GM19397 (cell line): ENCODE measurements at regions not wholly inside any gene's neighbourhood (a gene's known extent, or its start where the extent isn't known, plus 50 kb on each side); places are given as distances from the start of the nearest gene placed in this dataset.
"Not testable (repeated sequence)": the region's sequence is repeated elsewhere in the genome, so short reads cannot be mapped to it uniquely, and the experiment has no call there.

ENCODE experiments used
- ATAC-seq: cut with Tn5 transposase; IDR thresholded peaks from one replicate; pipeline ENCODE4 v1.9.1; 2021; ENCODE audit warnings: mild to moderate bottlenecking, moderate library complexity; ENCODE audit not compliant: unreplicated experiment

DNA sequence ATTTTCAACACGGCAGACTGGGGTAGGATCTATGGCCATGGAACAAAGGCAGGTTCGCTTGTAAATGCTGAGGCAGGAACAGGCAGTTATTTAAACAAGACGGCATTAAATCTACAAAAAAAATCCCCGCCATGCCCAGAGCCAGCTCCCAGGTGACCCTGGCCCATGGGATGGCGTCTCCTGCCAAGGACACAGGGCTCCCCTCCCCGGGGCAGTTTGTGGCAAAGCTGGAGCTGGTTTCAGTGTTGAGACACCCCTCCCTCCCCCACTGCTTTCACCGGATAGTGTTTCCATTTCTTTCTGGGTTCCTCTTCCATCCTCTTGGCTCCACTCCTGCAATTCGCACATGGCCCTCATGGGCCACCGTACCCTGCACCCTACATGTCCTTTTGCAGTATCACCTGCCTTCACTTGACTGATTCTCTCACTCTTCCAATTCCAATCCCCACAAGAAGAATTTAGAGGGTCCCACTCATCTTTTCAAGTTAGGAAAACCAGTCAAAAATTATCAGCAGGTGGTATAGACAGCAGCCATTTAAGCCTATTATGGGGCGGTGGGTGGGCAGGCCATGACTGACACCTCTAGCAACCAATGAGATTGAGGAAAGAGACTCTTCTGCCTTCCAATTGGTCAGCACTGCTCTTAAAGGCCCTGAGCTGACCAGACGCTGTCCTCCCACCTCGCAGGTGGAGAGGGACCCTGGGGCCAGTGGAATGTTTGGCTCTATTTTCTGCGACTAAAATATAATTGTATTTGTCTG, 52.0 kb downstream of the OLIG1 start:
- ATAC-seq = no peak

DNA sequence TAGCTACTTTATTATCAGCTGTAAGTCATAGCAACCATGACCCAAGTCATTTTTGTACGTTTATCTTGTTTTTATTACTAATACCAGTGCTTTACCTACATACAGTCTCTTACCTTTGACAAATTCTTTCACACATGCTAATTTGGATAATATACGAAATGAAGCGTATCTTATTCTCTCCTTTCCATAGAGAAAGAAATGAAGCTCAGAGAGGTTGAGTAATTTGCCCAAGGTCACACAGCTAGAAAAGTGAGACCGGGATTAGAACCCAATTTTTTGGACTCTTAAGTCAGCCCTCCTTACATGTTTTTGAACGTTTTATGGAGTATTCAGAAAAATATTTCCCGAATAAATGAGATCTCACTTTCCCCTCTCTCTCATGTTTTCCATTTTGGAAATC, 52.6 kb downstream of the OLIG1 start:
- ATAC-seq = no peak

DNA sequence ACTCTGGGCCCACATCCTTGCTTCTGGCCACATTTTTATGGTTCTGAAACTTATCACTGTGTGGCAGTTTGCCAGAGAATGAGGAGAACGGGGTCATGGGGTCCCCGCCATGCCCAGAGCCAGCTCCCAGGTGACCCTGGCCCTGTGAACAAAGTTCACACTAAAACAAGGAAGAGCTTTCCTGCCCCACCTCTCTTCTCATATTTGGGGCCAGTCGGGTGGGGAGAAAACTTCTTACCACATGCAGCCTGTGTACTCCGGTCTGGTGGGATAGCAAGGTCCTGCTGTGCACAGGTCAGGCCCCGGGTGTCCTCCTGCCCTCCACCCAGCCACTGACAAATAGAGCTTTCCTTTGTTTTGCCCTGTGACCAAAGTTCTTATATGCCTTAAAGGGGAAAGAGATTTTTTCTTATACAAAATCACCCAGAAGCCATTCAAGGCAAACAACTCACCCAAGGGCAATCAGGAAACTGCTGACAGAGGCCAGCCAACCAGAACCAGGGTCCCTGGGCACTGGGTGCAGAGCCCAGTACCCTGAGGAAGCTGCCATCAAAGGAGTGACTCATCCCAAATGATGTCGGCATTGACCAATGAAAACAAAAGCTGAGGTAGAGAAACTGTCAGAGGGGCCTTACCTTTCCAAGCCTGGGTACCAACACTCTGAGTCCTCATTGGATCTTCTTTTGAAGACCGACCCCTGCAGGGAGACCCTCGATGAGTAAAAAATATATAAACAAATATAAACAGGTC, 53.6 kb downstream of the OLIG1 start:
- ATAC-seq = no peak

DNA sequence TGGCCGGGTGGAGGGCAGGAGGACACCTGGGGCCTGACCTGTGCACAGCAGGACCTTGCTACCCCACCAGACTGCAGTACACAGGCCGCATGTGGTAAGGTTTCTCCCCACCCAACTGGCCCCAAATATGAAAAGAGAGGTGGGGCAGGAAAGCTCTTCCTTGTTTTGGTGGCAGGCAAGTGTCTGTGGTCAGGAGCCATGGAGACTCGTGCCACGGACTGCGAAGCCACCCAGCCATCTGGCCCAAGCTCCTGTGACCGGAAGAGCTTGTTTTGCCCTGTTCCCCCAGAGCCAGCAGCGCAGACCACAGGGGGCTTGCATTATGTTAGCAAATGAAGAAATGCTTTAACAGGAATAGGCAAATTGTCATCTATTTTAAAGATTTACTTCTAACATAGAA, 54.9 kb downstream of the OLIG1 start:
- ATAC-seq = no peak

DNA sequence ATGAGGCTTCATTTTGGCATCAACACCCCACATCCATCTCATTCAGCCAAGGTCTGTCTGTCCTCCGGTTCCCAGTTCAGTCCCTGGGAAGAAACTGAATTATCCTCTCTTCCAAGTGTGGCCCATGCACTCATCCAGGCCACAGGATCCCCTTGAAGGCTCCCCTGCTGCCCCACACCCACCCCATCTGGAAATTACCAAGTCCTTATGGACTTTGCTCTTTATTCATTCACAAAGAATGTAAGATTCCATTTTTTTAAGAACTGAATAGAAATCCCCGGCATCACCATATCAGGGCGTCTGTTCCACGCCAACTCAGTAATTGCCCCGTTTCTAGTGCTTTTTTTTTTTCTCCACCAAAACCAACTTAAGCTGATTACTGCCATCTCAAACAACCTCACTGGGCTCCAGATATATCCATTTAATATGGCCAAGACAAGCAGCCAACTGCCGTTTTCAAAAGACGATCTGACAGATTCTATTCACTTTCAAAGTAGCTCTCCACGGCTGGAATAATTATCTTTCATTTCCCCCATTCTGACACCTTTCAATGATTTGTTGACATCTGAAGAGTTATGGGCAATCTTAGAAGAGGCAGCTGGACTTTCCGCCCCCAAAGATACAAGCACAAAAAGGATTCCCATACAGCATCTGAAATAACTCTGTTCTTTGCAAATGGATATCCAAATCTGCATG, 55.9 kb downstream of the OLIG1 start:
- no peak for ATAC-seq

DNA sequence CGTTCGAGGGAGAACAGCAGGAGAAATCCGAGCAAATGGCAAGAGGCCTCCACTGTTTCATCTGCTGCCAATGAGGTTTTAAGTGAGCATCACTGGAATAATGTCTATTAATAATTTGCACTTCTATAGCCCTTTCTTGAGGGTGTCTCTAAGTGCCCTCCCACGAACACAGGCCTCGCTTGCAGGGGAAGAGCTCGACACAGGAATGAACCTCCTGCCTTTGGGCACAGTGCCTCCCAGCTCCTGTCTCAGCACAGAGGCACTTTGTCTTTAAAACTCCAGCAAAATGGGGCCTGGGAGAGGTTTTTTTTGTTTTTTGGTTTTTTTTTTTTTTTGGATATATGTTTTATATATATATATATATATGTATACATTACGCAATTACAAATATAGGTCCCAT, 56.6 kb downstream of the OLIG1 start:
- no peak for ATAC-seq

DNA sequence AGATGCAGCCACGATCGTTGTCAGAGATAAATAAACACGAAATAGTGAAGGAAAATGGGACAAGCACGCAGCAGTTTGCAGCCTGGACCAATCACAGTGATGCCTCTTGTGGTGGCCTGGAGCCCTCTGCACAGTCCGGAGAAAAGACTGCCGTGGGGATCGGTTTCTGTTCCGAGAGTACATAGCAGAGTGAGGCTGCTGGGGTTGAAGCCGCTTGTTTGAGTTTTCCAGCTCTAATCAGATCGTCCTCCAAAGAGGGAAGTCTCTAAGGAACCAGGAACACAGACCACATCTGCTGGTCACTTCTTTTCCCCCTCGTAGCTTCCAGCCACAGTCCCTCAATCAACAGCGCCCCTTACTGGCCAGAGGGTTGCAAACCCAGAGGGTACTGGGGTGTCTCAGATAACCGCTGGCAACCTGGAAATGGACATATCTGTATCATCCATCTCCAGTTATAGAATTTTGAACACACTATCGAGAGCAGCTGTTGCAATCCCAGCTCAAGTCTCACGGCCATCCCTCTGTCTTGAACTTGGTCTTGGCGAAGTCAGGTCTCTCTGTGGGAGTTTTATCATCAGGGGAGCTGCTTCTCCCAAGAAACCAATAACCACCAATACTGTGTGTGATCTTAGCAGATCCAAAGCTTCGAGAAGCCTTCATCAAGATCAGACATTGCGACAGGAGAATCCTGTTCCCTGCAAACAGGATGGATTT, 57.4 kb downstream of the OLIG1 start:
- peak; percentile 64 for ATAC-seq

DNA sequence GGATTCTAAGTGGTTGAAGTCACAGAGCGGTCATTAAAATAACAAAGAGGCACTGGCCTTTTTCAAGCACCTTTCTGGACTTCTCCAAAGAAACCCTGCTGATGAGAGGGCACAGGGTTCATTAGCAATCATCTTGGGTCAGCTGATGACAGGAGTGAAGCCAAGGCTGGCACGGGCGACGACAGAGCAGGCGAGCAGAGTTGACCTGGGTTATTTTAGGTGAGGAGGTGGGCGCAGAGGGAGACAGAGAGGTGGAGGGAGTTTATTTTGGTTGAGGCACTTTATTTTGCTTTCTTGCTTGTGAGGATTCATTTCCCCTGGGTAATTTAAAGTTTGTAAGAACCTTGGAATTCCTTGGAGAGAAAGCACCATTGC, 57.9 kb downstream of the OLIG1 start:
- ATAC-seq = no peak

DNA sequence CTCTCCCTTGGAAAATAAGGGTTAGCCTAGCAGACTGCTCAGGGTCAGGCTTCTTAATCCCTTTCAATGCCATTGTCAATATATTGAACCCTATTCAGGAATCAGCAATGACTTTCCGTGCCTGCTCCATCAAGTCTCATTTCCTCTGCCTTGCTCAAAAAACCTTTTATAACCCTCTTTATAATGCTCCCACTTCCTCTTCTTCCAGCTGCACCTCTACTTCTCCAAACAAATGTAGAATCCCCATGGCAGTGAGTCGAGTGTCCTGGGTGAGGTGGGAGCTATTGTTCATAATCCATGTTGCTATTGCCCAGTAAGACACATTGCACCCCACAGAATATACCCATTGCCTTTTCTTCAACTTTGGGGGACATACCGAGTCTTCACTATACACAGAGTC, 58.6 kb downstream of the OLIG1 start:
- no peak for ATAC-seq

DNA sequence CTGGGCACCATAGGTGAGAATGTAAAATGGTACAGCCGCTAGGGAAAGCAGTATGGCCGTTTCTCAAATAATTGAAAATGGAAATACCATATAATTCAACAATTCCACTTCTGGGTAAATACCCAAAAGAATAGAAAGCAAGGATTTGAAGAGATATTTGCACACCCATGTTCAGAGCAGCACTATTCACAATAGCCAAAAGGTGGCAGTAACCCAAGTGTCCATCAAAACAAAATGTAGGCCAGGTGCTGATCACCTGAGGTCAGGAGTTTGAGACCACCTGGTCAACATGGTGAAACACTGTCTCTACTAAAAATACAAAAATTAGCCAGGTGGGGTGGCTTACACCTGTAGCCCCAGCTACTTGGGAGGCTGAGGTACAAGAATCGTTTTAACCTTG, 62.1 kb downstream of the OLIG1 start:
- ATAC-seq = no peak

DNA sequence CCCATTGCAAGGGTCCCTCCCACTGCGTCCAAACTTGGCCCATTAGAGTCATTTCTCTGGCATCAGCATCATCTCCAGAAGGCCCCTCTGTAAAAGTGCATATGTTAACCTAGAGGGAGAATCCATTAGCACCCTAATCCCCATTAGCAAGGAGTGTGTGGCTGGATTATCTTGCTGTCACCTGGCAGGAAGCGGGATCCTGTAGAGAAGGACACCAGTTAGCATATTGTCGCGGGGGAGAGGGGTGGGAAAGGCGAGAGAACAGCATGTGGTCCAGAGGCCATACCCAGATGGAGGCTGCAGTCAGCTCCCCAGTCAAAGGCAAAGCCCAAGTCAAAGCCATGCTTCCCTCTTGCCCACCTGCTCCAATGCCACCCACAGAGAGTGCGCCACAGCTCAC, 64.0 kb downstream of the OLIG1 start:
- ATAC-seq = no peak

DNA sequence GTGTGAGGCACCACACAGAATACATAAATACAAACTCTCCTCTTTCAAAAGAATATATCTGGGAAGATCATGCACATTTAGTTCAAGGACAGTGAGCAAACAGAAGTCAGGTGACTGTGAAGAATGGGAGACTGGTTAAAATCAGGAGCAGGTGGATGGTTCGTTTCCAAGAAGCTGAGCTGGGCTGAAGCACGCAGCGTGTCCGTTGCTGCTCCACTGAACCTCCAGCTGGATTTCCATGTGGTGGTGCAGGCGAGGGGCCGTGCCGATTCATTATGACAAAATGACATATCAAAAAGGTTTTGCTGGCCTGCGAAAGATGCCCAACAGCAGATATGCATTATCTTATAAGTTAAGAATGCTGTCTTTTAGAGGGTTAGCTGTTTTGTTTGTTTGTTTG, 66.0 kb downstream of the OLIG1 start:
- ATAC-seq = no peak

DNA sequence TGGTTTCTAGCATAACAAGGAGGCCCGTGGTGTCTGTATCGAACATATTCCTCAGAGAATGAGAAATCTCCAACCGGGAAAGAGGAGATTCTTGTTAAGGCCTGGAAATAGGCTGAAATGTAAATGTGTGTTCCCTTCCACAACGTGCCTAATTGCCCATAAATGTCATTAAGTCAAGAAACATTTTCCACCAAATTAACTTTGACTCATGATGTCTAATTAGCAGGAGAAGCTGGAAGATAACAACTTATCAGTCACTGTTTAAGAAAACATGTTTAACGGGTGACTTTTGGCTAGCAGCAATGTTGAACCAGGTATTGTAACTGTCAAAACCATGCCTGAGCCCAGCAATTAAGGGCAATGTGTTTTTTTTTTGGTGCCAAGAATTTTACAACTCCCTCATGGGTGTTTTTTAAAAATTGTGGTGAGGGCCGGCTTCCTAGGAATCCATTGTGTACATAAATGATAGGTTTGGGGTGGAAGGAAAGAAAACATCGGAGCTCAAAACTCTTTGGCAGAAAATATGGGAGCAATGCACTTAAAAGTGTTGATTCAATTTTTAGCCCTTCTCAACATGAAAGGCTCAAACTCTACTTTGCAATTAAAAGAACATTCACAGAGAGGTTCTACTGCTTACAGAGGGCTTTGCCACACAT, 67.0 kb downstream of the OLIG1 start:
- ATAC-seq = no peak

DNA sequence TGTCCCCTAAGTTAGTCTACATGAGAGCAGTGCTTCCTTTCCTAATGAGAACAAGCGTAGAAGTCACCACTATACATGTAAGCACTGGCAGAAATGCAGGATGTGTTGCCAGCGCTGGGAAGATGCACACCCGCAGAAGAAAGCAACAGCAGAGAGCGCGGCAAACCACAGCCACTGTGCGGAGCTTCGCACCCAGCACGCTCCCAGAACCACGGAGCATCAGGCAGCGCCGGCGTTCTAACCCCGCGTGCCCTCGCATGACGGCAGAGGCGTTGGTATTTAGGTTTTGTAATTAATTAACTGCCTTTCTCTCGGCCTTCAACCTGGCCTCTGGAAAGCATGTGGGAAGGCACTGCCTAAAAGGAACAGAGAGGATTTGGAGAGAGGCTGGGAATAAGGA, 69.1 kb downstream of the OLIG1 start:
- ATAC-seq = no peak

DNA sequence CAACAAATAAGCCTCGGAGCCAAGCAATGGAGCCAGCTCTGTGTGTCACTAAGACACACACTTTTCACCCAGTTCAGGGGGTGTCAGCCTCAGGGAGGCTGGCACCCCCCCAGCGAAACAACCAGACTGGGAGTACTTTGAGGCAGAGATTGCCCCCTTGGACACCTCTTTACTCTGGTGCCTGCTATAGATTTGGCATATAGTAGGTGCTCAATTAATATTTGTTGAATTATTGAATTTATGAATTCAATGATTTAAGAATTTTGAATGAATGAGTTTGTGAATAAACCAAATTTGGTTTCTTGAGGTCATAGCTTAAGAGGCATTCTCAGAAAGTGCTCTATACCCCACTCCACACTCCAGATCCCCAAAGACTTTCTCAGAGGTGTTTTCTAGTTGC, 70.3 kb downstream of the OLIG1 start:
- ATAC-seq = no peak

DNA sequence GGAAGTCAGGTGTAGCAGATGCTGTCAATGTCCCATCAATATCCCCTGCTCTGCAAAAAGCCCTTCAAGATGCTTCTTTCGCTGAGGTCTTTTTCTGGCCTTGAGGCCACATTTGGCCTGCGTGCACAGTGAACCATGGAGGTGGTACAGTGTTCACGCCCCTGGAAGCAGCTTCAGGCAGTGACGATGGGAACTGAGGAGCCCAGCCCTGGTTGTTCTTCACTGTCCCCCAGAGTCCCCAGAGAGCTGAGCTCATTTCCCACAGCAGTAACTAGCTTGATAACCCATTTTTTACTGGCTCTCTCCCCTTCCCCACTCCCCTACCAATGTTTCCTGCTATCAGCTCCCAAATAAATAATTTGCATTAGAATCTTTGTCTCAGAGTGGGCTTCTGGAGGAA, 76.5 kb downstream of the OLIG1 start:
- ATAC-seq = no peak

DNA sequence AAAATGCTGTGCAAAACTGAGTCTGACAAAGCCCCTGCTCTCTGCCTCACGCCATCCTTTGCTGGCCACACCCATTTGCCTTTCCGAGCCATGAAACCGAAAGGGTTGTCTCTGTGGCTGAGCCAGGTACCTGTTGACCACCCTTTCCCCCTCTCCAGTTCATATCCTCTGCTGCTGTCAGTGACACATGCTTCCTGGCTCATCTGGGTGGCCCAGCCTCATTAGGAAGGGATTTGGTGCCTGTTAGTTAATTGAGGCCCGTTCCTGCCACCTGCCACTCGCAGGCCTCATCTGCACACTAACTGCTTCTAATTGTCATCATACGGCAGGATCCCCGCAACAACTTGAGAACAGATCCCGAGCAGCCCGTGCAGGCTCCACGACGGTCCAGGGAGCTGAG, 79.2 kb downstream of the OLIG1 start:
- ATAC-seq = no peak

DNA sequence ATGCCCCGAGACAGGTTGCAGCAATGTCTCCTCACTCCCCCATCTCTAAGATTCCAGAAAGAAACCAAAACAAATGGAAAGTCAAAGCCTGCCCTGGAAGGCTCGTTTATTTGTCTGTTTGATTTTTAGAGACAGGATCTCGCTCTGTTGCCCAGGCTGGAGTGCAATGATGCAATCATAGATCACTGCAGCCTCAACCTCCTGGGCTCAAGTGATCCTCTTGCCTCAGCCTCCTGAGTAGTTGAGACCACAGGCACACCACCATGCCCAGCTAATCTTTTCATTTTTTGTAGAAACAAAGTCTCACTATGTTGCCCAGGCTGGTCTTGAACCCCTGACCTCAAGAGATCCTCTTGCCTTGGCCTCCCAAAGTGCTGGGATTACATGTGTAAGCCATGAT, 78.8 kb upstream of the IFNAR2 start:
- ATAC-seq = not testable (repeated sequence)

DNA sequence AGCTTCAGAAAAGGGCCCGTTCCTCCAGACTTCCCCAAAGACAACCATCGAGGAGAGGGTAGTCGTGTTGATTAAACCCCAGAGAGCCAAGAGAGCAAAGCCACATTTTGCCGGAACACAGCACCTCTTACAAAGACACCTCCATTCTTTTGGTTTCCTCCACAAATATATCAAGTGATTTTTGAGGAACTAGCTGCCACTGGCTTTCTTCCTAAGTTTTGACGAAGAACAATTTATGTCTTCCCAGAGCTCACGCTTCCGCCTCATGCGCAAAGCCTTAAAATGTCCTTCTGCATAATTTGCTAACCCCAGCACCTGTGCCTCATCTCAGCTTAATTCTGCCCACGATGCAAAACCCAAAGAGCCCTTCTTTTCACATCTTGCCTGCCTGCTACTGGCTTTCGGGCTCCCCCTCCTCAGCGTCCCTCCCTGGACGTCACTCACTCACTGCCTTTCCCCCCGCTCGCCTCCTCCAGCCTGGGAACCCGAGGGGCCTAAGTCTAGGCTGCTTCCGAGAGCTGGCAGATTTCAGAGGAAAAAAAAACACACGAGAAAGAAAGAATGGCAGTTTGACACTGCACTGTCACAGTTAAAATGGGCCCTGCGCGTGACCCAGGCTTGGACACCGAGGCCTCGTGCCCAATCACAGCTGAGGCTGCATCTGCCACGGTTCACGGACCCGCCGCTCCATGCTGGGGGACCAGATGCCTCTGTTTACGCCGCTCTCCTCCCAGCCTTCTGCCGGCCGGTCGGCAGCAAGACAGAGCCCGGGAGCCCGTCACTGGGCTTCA, 77.6 kb upstream of the IFNAR2 start:
- no peak for ATAC-seq

DNA sequence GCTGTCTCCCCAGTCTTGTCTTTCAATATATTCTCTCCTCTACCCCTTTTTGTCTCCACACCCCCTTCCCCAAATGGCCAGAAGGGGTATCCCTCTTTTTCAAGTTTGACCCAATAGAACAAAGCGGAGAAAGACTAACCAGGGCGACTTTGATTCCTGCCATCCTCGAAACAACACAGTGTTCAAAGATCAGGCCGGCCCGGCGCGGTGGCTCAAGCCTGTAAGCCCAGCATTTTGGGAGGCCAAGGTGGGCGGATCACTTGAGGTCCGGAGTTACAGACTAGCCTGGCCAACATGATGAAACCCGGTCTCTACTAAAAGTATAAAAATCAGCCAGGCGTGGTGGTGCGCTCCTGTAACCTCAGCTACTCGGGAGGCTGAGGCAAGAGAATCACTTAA, 77.0 kb upstream of the IFNAR2 start:
- ATAC-seq = no peak
